HEK293 (cell line): ENCODE measurements at regions not wholly inside any gene's neighbourhood (a gene's known extent, or its start where the extent isn't known, plus 50 kb on each side); places are given as distances from the start of the nearest gene placed in this dataset.

ENCODE experiments used
- CTCF ChIA-PET: fragments of 350-600 bp; formaldehyde crosslinking; extraction: SDS; loops from one replicate; lab custom pipeline; 2021; ENCODE audit warnings: antibody characterized with exemption; lab: Yijun Ruan, JAX
- POLR2A ChIA-PET: fragments of 300-600 bp; formaldehyde crosslinking; extraction: SDS; loops from one replicate; lab custom pipeline; 2020; ENCODE audit warnings: antibody characterized with exemption, inconsistent platforms; lab: Yijun Ruan, JAX
- H3K27ac ChIP-seq: fragments of 200-500 bp; sonication (Bioruptor generic); 2 replicates; pipeline ENCODE4 v1.5.1; 2014; ENCODE audit warnings: low read depth, low read length, control low read depth, inconsistent platforms; ENCODE audit errors: extremely low read depth
- H3K36me3 ChIP-seq, 2 experiments: fragments of 200-500 bp in 1 of 2; sonication (Bioruptor generic) in 1 of 2; 1 replicate in 1 of 2; 2 replicates in 1 of 2; pipeline ENCODE4 v1.5.1; 2014 to 2017; ENCODE audit warnings: inconsistent platforms in 2 of 2, low read length in 2 of 2; ENCODE audit not compliant: control insufficient read depth in 2 of 2, insufficient read depth in 1 of 2
- H3K4me1 ChIP-seq: fragments of 200-500 bp; sonication (Bioruptor generic); 2 replicates; pipeline ENCODE4 v1.5.1; 2014; ENCODE audit warnings: mild to moderate bottlenecking, low read length, inconsistent platforms; ENCODE audit not compliant: control insufficient read depth, insufficient read depth
- H3K4me3 ChIP-seq: 2 replicates; pipeline ENCODE4 v1.5.1; 2011; ENCODE audit warnings: low read depth, mild to moderate bottlenecking, control low read depth, low read length, moderate library complexity
- H3K9me3 ChIP-seq: fragments of 200-500 bp; sonication (Bioruptor generic); 2 replicates; pipeline ENCODE4 v1.5.1; 2014; ENCODE audit warnings: low read depth, low read length, inconsistent platforms; ENCODE audit not compliant: control insufficient read depth, insufficient read depth
- BCL11B ChIP-seq: fragments of 450-650 bp; formaldehyde crosslinking; IDR thresholded peaks from 2 replicates; pipeline ENCODE4 v1.5.1; 2016; ENCODE audit warnings: low read depth, missing biosample characterization, missing genetic modification characterization
- GFI1B ChIP-seq: fragments of 450-650 bp; formaldehyde crosslinking; IDR thresholded peaks from 2 replicates; pipeline ENCODE4 v1.5.1; 2016; ENCODE audit warnings: missing biosample characterization, missing genetic modification characterization
- KLF16 ChIP-seq: fragments of 450-650 bp; formaldehyde crosslinking; IDR thresholded peaks from 2 replicates; pipeline ENCODE4 v1.5.1; 2017; ENCODE audit warnings: missing biosample characterization, missing genetic modification characterization
- MEIS1 ChIP-seq: sonication (generic); formaldehyde crosslinking; IDR thresholded peaks from 2 replicates; pipeline ENCODE4 v1.8.1; 2022; ENCODE audit warnings: missing genetic modification reagents, mild to moderate bottlenecking, borderline replicate concordance
- OVOL3 ChIP-seq: fragments of 450-650 bp; formaldehyde crosslinking; IDR thresholded peaks from 2 replicates; pipeline ENCODE4 v1.5.1; 2016; ENCODE audit warnings: missing biosample characterization, missing genetic modification characterization
- PATZ1 ChIP-seq: fragments of 450-650 bp; formaldehyde crosslinking; IDR thresholded peaks from 2 replicates; pipeline ENCODE4 v1.5.1; 2016; ENCODE audit warnings: missing biosample characterization, missing genetic modification characterization
- YY1 ChIP-seq: fragments of 450-650 bp; formaldehyde crosslinking; IDR thresholded peaks from 2 replicates; pipeline ENCODE4 v1.5.1; 2018; ENCODE audit warnings: missing biosample characterization, missing genetic modification characterization
- ZNF10 ChIP-seq: fragments of 450-650 bp; formaldehyde crosslinking; IDR thresholded peaks from 2 replicates; pipeline ENCODE4 v1.5.1; 2017; ENCODE audit warnings: missing biosample characterization, missing genetic modification characterization
- ZNF140 ChIP-seq: fragments of 450-650 bp; formaldehyde crosslinking; IDR thresholded peaks from 2 replicates; pipeline ENCODE4 v1.5.1; 2016; ENCODE audit warnings: missing biosample characterization, missing genetic modification characterization
- ZNF155 ChIP-seq: fragments of 450-650 bp; formaldehyde crosslinking; IDR thresholded peaks from 2 replicates; pipeline ENCODE4 v1.5.1; 2016; ENCODE audit warnings: missing biosample characterization, missing genetic modification characterization
- ZNF174 ChIP-seq: fragments of 450-650 bp; formaldehyde crosslinking; IDR thresholded peaks from 2 replicates; pipeline ENCODE4 v1.5.0; 2017; ENCODE audit warnings: missing biosample characterization, mild to moderate bottlenecking, missing genetic modification characterization
- ZNF2 ChIP-seq: fragments of 450-650 bp; formaldehyde crosslinking; IDR thresholded peaks from 2 replicates; pipeline ENCODE4 v1.5.1; 2016; ENCODE audit warnings: missing biosample characterization, missing genetic modification characterization
- ZNF23 ChIP-seq: fragments of 450-650 bp; formaldehyde crosslinking; IDR thresholded peaks from 2 replicates; pipeline ENCODE4 v1.5.1; 2016; ENCODE audit warnings: missing biosample characterization, missing genetic modification characterization, borderline replicate concordance
- ZNF350 ChIP-seq: fragments of 450-650 bp; formaldehyde crosslinking; IDR thresholded peaks from 2 replicates; pipeline ENCODE4 v1.5.0; 2017; ENCODE audit warnings: missing biosample characterization, mild to moderate bottlenecking, missing genetic modification characterization
- ZNF423 ChIP-seq: fragments of 450-650 bp; formaldehyde crosslinking; IDR thresholded peaks from 2 replicates; pipeline ENCODE4 v1.5.1; 2016; ENCODE audit warnings: missing biosample characterization, missing genetic modification characterization
- ZNF560 ChIP-seq: fragments of 450-650 bp; formaldehyde crosslinking; IDR thresholded peaks from 2 replicates; pipeline ENCODE4 v1.5.1; 2017; ENCODE audit warnings: missing biosample characterization, missing genetic modification characterization, borderline replicate concordance
- TF ChIP-seq, protein P1 (sequence below): fragments of 450-650 bp; formaldehyde crosslinking; IDR thresholded peaks from 2 replicates; pipeline ENCODE4 v1.5.1; 2016; ENCODE audit warnings: missing biosample characterization, missing genetic modification characterization, borderline replicate concordance
- TF ChIP-seq, protein P2 (sequence below): fragments of 450-650 bp; IDR thresholded peaks from 2 replicates; pipeline ENCODE4 v1.5.1; 2018; ENCODE audit warnings: missing biosample characterization, mild to moderate bottlenecking, missing genetic modification characterization
- TF ChIP-seq, protein P3 (sequence below): fragments of 450-650 bp; formaldehyde crosslinking; IDR thresholded peaks from 2 replicates; pipeline ENCODE4 v1.5.1; 2016; ENCODE audit warnings: missing biosample characterization, missing genetic modification characterization

DNA sequence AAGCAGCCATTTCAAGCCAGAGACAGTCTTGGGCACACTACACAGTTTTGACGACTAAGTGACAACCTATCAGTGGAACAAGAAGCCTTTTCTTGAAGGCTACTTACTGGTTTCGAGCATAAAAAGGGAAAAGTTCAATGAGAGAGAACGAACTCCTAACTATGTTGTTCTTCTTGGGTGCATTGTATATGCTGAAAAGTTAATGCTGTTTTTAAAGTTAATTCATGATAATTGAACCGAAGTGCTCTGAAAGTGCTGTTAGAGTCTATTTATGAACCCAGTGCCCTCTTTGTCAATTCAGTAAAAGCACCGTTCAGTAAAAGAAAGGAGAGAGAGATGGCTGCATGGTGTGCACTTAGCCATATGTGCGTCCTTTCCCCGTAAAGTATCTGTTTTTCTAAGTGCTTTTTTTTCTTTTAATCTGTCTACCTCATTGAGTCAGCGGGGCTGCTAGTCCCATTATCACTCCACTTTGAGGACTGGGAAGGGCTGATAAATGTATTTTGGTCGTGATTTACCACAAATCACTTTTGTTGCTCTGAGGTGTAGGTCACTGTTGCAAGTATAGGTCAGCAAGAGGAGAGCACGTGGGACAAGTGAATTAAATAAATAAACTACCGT lies 380.7 kb upstream of the GOLIM4 start:
- H3K4me1 ChIP-seq: peaks cover 5% of the 10 kb centered on the region; the same call in 1 of the 2 replicates
- ChIA-PET CTCF (no interaction called here), POLR2A (no interaction called here)
- no peak overlapping the region for H3K27ac ChIP-seq
- no peak overlapping the region for H3K4me3 ChIP-seq
- TF ChIP-seq ZNF10 (tag by site-specific recombination) (no peak), GFI1B (tag by site-specific recombination) (peak; percentile 82)
- no peaks in the 10 kb centered on the region for H3K9me3 ChIP-seq
- no peaks in the 10 kb centered on the region for H3K36me3 ChIP-seq

DNA sequence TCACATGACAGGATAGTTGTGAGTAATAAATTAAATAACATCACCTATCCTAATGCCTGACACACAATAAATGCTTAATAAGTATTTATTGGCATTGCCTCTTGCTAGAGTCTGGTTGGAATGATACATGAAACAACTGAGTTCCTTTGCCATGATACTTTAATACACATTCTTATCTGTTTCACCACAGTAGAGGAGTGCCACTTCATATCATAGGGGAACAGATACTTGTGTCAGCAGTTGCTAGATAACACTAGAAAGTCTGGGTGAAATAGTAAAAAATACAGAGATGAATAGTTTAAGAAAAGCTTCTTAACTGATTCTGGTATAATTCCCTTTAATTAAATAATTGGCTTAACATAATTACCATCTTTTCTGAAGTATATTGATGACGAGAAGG lies 380.0 kb upstream of the GOLIM4 start:
- H3K27ac ChIP-seq: no peak overlapping the region
- peaks cover 5% of the 10 kb centered on the region; the same call in 1 of the 2 replicates for H3K4me1 ChIP-seq
- TF ChIP-seq ZNF423 (tag by site-specific recombination) (no peak), ZNF140 (tag by site-specific recombination) (no peak), ZNF23 (tag by site-specific recombination) (no peak), MEIS1 (no peak), PATZ1 (tag by site-specific recombination) (no peak), ZNF174 (tag by site-specific recombination) (no peak), BCL11B (tag by site-specific recombination) (no peak), ZNF560 (tag by site-specific recombination) (no peak), ZNF2 (tag by site-specific recombination) (no peak), ZNF155 (tag by site-specific recombination) (no peak), ZNF350 (tag by site-specific recombination) (no peak), OVOL3 (no peak), KLF16 (tag by site-specific recombination) (no peak), YY1 (tag by site-specific recombination) (no peak)
- TF ChIP-seq, protein P1, sequence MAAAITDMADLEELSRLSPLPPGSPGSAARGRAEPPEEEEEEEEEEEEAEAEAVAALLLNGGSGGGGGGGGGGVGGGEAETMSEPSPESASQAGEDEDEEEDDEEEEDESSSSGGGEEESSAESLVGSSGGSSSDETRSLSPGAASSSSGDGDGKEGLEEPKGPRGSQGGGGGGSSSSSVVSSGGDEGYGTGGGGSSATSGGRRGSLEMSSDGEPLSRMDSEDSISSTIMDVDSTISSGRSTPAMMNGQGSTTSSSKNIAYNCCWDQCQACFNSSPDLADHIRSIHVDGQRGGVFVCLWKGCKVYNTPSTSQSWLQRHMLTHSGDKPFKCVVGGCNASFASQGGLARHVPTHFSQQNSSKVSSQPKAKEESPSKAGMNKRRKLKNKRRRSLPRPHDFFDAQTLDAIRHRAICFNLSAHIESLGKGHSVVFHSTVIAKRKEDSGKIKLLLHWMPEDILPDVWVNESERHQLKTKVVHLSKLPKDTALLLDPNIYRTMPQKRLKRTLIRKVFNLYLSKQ (tag by site-specific recombination): no peak
- TF ChIP-seq, protein P2, sequence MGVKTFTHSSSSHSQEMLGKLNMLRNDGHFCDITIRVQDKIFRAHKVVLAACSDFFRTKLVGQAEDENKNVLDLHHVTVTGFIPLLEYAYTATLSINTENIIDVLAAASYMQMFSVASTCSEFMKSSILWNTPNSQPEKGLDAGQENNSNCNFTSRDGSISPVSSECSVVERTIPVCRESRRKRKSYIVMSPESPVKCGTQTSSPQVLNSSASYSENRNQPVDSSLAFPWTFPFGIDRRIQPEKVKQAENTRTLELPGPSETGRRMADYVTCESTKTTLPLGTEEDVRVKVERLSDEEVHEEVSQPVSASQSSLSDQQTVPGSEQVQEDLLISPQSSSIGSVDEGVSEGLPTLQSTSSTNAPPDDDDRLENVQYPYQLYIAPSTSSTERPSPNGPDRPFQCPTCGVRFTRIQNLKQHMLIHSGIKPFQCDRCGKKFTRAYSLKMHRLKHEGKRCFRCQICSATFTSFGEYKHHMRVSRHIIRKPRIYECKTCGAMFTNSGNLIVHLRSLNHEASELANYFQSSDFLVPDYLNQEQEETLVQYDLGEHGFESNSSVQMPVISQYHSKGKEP (tag by site-specific recombination): no peak
- TF ChIP-seq, protein P3, sequence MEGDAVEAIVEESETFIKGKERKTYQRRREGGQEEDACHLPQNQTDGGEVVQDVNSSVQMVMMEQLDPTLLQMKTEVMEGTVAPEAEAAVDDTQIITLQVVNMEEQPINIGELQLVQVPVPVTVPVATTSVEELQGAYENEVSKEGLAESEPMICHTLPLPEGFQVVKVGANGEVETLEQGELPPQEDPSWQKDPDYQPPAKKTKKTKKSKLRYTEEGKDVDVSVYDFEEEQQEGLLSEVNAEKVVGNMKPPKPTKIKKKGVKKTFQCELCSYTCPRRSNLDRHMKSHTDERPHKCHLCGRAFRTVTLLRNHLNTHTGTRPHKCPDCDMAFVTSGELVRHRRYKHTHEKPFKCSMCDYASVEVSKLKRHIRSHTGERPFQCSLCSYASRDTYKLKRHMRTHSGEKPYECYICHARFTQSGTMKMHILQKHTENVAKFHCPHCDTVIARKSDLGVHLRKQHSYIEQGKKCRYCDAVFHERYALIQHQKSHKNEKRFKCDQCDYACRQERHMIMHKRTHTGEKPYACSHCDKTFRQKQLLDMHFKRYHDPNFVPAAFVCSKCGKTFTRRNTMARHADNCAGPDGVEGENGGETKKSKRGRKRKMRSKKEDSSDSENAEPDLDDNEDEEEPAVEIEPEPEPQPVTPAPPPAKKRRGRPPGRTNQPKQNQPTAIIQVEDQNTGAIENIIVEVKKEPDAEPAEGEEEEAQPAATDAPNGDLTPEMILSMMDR (tag by site-specific recombination): no peak
- ChIA-PET CTCF (no interaction called here), POLR2A (no interaction called here)
- H3K4me3 ChIP-seq: no peak overlapping the region
- H3K9me3 ChIP-seq: no peaks in the 10 kb centered on the region
- no peaks in the 10 kb centered on the region for H3K36me3 ChIP-seq
